GM19455 (cell line): ENCODE measurements at regions not wholly inside any gene's neighbourhood (a gene's known extent, or its start where the extent isn't known, plus 50 kb on each side); places are given as distances from the start of the nearest gene placed in this dataset.

Experiments used
- ATAC-seq: cut with Tn5 transposase; IDR thresholded peaks from one replicate; pipeline ENCODE4 v1.9.1; 2021; ENCODE audit not compliant: unreplicated experiment

- ATAC-seq = no peak
These were observed 657.2 kb downstream of the RNF144A start for GRCh38 chr2:7574385-7574784.

- no peak for ATAC-seq
These were observed 660.6 kb downstream of the RNF144A start for GRCh38 chr2:7577769-7578168.

DNA sequence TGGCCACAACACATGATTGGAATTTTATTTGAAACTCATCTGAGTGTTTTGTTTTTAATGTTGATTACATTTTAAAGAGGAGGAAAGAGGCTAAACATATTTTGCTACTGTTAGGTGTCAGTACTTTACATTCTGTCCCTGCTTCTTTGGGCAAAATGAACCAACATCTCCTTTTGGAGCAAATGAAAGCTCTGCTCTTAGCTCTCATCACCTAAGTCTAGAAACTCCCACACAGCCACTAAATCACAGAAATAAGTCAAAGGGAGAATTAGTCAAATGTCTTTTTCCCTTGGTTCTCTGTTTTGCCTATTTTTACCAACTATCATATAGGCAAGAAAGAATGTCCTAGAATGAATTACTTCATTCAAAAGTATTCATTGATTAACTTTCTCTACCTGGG, 666.8 kb downstream of the RNF144A start:
- no peak for ATAC-seq

- ATAC-seq = no peak
These were observed 669.7 kb downstream of the RNF144A start for GRCh38 chr2:7586898-7587297.

- ATAC-seq = no peak
These were observed 671.1 kb downstream of the RNF144A start for GRCh38 chr2:7588295-7588694.

GRCh38 chr2:7592618-7593140, 675.5 kb downstream of the RNF144A start:
- no peak for ATAC-seq

- ATAC-seq = no peak
These were observed 676.1 kb downstream of the RNF144A start for GRCh38 chr2:7593360-7593759.

DNA sequence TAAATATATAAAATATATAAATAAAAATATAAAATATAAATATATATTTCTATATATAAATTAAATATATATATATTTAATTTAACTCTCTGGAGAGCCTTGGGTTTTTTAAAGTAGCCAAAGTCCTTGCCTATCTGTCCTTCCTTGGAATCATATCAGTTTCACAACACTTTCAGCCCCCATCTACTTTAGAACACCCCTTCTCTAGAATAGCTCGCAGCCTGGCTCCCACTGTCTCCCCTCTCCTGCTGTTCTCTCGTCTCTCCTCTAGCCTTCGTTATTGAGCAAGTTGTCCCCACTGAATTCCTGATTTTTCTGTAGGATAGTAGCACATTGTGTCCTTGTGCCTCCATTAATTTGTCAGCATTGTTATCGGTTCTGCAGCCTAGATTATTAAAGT, 677.0 kb downstream of the RNF144A start:
- no peak for ATAC-seq

DNA sequence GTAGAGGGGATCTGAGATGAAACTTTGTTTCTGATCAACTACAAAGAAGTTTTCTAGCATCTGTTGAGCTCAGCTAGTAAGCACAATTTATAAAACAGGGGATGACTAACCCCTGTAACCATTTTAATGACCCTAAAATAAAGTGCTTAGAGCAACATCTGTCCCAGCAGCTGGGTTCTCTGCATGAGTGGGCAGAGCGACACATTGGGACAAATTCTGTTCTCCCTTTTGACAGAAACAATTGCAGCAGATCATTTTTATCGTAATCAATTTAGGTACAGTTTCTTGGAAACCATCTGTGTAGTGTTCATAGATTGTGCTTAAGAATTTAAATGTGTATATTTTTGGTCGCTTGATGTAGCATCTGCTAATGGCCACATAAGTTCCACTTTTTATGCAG, 678.0 kb downstream of the RNF144A start:
- no peak for ATAC-seq

DNA sequence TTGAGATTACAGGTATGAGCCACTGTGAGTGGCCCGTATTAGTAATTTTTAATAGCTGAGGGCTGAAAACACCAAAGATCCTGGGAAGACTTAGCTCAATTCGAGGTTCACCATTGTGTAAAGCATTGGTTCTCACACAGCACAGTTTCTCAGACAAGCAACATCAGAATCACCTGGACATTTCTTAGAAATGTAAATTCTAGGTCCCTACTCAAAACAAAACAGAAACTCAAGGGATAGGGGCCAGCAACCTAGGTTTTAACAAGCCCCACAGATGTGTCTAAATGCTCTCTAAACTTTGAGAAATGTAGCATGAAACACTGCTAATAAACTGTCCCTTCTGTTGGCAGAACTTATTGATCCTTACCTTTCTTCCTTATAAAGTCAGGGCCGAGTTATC, 681.2 kb downstream of the RNF144A start:
- ATAC-seq = no peak

DNA sequence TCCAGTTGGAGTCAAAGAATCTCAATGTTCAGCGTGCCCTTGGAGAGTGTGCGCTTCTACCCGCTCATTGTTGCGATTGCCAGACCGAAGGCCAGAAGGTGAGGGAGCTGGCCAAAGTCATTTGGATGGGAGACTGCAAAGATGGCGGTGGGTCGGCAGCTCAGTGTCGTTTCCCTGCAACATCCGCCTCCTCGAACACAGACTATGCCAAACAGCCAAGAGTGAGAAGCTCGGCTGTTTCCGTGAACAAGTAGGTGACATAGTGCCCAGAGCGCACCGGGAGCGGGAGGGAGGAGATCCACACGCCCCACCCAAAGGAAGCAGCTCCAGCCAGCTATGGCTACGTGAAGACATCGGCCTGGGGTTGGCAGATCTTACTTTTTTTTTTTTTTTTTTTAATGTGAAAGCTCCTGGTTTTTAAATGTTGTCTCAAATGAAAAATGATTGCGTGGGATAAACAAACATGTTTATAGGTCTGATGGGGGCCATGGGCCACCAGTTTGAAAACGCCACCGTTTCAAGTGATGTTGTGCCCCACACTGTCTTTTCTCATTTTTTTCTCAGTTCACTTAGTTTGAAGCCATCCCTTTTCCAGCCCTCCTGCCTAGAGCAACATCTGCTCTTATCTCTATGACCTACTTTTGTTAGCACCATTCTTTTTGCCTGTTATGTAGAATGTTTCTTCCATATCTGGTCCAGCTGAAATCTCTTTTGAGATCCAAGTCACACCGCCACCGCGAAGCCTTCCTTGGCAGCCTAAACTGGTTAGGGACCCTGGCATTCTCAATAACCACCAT, 682.4 kb downstream of the RNF144A start:
- no peak for ATAC-seq

- no peak for ATAC-seq
These were observed 684.8 kb downstream of the RNF144A start for GRCh38 chr2:7601990-7602389.

DNA sequence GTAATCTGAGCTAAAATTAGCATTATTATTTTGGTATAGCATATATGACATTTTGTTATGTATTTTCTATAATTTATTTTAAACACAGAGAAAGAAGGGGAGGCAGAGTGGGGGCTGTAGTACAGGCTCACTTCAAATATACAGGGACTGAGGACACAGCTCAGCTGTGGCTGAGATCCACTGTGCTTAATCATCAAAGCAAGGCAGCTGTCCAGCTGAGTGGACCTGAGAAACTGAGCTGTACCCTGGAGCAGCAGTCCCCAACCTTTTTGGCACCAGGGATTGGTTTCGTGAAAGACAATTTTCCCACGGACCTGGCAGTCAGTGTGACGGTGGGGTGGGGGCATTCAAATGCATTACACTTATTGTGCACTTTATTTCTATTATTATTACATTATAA, 687.2 kb downstream of the RNF144A start:
- ATAC-seq = no peak

- no peak for ATAC-seq
These were observed 690.4 kb downstream of the RNF144A start for GRCh38 chr2:7607441-7608173.

- ATAC-seq = peak; percentile 60
These were observed 692.3 kb downstream of the RNF144A start for GRCh38 chr2:7609556-7609955.

GRCh38 chr2:7609974-7610373, 692.8 kb downstream of the RNF144A start:
- ATAC-seq = peak; percentile 86

- no peak for ATAC-seq
These were observed 694.5 kb downstream of the RNF144A start for GRCh38 chr2:7611750-7612149.

GRCh38 chr2:7612969-7613368, 695.8 kb downstream of the RNF144A start:
- no peak for ATAC-seq

DNA sequence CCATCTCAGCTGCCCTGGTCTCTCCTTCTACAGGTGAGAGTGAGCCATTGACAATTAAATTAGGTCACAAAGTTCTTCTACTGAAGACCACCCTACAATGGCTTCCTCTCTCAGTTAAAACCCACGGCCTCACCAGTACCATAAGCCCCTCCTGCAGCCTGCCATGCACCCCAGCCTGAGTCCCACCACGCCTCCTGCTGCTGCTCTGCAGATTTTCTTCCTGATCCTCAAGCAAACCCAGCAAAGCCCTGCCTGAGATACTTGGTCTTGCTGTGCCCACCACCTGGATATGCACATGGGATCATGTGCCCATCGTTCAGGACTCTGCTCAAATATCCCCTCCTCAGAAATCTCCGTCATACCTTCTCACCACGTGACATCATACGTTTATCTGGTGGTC, 696.6 kb downstream of the RNF144A start:
- ATAC-seq = no peak

- no peak for ATAC-seq
These were observed 700.8 kb downstream of the RNF144A start for GRCh38 chr2:7618031-7618430.

DNA sequence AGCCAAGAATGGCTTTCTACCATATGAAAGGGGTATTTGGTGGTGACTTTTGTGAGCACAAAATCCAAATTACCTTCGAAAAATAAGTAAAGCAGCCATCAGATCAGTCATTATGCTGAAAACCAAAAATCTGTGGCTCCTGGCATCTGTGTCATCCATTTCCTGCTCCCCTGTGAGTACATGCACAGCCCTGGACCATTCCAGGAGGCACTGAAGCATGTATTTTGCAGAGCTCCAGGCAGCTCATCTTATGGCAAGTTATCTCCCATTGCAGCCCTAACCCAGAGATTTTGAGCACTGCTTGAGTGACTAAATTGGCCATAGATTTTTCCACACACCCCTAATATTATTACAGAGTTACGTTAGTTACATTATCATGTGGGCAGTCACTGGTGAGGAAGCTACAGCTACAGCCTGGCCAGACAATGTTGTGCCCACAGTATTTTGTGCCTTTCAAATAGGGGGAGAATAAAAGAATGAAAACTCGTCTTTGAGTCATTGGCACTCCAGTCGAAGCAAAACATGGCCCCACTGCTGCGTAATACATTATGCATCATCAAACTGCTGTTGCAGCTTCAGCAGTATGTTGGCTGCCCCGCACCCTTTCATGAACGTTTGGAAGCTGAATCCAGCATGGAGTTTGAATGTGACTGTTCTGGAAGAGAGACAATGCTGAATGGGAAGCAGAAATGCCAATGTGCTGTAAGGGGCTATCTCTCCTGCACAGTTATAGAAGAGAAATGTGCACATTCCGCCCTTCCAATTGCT, 702.2 kb downstream of the RNF144A start:
- no peak for ATAC-seq
